Liver (tissue), 8 donors: ENCODE measurements at regions not wholly inside any gene's neighbourhood (a gene's known extent, or its start where the extent isn't known, plus 50 kb on each side); places are given as distances from the start of the nearest gene placed in this dataset.

ENCODE experiments used
- DNase-seq: peaks from one replicate; pipeline ENCODE4 v3.0.0-alpha.2; 2017; ENCODE audit warnings: low spot score
- H3K27ac ChIP-seq, 2 donors: one replicate each; pipeline ENCODE4 v1.7.0; 2013; ENCODE audit warnings: inconsistent platforms in 2 of 2, low read length in 2 of 2, control low read depth in 1 of 2, low read depth in 1 of 2, mild to moderate bottlenecking in 1 of 2
- H3K27me3 ChIP-seq, 4 donors: one replicate each; pipeline versions ENCODE4 v1.6.1 to v1.7.0; 2013; ENCODE audit warnings: low read length in 3 of 4, inconsistent platforms in 1 of 4, mild to moderate bottlenecking in 1 of 4, moderate library complexity in 1 of 4; ENCODE audit not compliant: control insufficient read depth in 4 of 4, insufficient read depth in 4 of 4
- H3K36me3 ChIP-seq, 4 donors: one replicate each; pipeline versions ENCODE4 v1.6.1 to v1.7.0; 2013; ENCODE audit warnings: low read length in 3 of 4, mild to moderate bottlenecking in 3 of 4, low read depth in 1 of 4, moderate library complexity in 1 of 4; ENCODE audit not compliant: control insufficient read depth in 4 of 4, insufficient read depth in 3 of 4
- H3K4me1 ChIP-seq, 4 donors: one replicate each; pipeline versions ENCODE4 v1.6.1 to v1.7.0; 2013; ENCODE audit warnings: low read length in 3 of 4, mild to moderate bottlenecking in 3 of 4, moderate library complexity in 1 of 4; ENCODE audit not compliant: control insufficient read depth in 4 of 4, insufficient read depth in 4 of 4
- H3K4me3 ChIP-seq, 3 donors: one replicate each; pipeline versions ENCODE4 v1.6.1 to v1.7.0; 2013; ENCODE audit warnings: low read length in 3 of 3, control low read depth in 1 of 3, low read depth in 1 of 3, mild to moderate bottlenecking in 1 of 3
- H3K9ac ChIP-seq, 2 donors: one replicate each; pipeline ENCODE4 v1.7.0; 2013; ENCODE audit warnings: low read length in 2 of 2, mild to moderate bottlenecking in 2 of 2, moderate library complexity in 2 of 2, control low read depth in 1 of 2, low read depth in 1 of 2
- H3K9me3 ChIP-seq, 4 donors: one replicate each; pipeline versions ENCODE4 v1.6.1 to v1.7.0; 2013; ENCODE audit warnings: low read length in 3 of 4; ENCODE audit not compliant: control insufficient read depth in 4 of 4
- ATF3 ChIP-seq: IDR thresholded peaks from 2 replicates; pipeline ENCODE4 v1.6.1; 2016; ENCODE audit warnings: antibody characterized with exemption
- CTCF ChIP-seq: fragments of 150-350 bp; IDR thresholded peaks from 2 replicates; pipeline ENCODE4 v1.5.1; 2017; ENCODE audit warnings: improper control_type of control experiment, low read depth, low read length; ENCODE audit not compliant: missing input control
- EGR1 ChIP-seq, 2 donors: IDR thresholded peaks; 2 replicates each; pipeline ENCODE4 v1.6.1; 2016 to 2018; ENCODE audit warnings: antibody characterized with exemption in 2 of 2, low read depth in 2 of 2
- FOXA1 ChIP-seq: IDR thresholded peaks from 2 replicates; pipeline ENCODE4 v1.6.1; 2016; ENCODE audit warnings: antibody characterized with exemption
- FOXA2 ChIP-seq: IDR thresholded peaks from 2 replicates; pipeline ENCODE4 v1.6.1; 2016; ENCODE audit warnings: antibody characterized with exemption
- HNF4A ChIP-seq, 2 donors: conservative IDR thresholded peaks; 2 replicates each; pipeline ENCODE4 v1.6.1; 2016; ENCODE audit warnings: antibody characterized with exemption in 2 of 2, mild to moderate bottlenecking in 2 of 2
- JUND ChIP-seq, 2 donors: IDR thresholded peaks; 2 replicates each; pipeline ENCODE4 v1.6.1; 2016; ENCODE audit warnings: antibody characterized with exemption in 2 of 2
- NR2F2 ChIP-seq: IDR thresholded peaks from 2 replicates; pipeline ENCODE4 v1.6.1; 2016; ENCODE audit warnings: antibody characterized with exemption
- RAD21 ChIP-seq, 2 donors: IDR thresholded peaks; 2 replicates each; pipeline ENCODE4 v1.6.1; 2016; ENCODE audit warnings: antibody characterized with exemption in 2 of 2, mild to moderate bottlenecking in 2 of 2
- SP1 ChIP-seq: IDR thresholded peaks from 2 replicates; pipeline ENCODE4 v1.6.1; 2018; ENCODE audit warnings: antibody characterized with exemption, mild to moderate bottlenecking
- TAF1 ChIP-seq: conservative IDR thresholded peaks from 2 replicates; pipeline ENCODE4 v1.6.1; 2016; ENCODE audit warnings: antibody characterized with exemption, mild to moderate bottlenecking
- YY1 ChIP-seq: IDR thresholded peaks from 2 replicates; pipeline ENCODE4 v1.6.1; 2016; ENCODE audit warnings: antibody characterized with exemption, mild to moderate bottlenecking
- WGBS: extraction: QIAGEN DNeasy Blood & Tissue Kit; methylation state at CpG from one replicate; pipeline ENCODE4 v1.1.7; 2013; 5-methylcytosine and 5-hydroxymethylcytosine counted together
- TF ChIP-seq, protein P1 (sequence below): IDR thresholded peaks from 2 replicates; pipeline ENCODE4 v1.6.1; 2016; ENCODE audit warnings: antibody characterized with exemption, mild to moderate bottlenecking
- TF ChIP-seq, protein P2 (sequence below): IDR thresholded peaks from 2 replicates; pipeline ENCODE4 v1.6.1; 2016; ENCODE audit warnings: antibody characterized with exemption
- TF ChIP-seq, protein P3 (sequence below): IDR thresholded peaks from 2 replicates; pipeline ENCODE4 v1.6.1; 2016; ENCODE audit warnings: antibody characterized with exemption
- donor health status: healthy.
- donor health status: healthy.
- donor health status: healthy.
- donor health status: healthy.
- donor health status: healthy.

DNA sequence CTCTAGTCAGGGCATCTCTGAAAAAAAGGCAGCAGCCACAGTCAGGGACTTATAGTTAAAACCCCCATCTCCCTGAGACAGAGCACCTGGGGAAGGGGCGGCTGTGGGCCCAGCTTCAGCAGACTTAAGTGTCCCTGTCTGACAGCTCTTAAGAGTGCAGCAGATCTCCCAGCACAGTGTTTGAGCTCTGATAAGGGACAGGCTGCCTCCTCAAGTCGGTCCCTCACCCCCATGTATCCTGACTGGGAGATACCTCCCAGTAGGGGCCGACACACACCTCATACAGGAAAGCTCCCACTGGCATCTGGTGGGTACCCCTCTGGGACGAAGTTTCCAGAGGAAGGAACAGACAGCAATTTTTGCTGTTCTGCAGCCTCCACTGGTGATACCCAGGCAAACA, 129.0 kb downstream of the ANXA5 start:
- no peaks in the 10 kb centered on the region for H3K4me1 ChIP-seq
- no peak overlapping the region for H3K9ac ChIP-seq
- no peak overlapping the region for H3K4me3 ChIP-seq
- no peak overlapping the region for H3K27ac ChIP-seq
- WGBS = 65% methylated on average over 4 of the region's 4 CpGs
- no peaks in the 10 kb centered on the region for H3K36me3 ChIP-seq
- DNase-seq = no peak
- peaks cover 0 to 2% (median 0%) of the 10 kb centered on the region in 4 donors for H3K27me3 ChIP-seq
- TF ChIP-seq, protein P1, sequence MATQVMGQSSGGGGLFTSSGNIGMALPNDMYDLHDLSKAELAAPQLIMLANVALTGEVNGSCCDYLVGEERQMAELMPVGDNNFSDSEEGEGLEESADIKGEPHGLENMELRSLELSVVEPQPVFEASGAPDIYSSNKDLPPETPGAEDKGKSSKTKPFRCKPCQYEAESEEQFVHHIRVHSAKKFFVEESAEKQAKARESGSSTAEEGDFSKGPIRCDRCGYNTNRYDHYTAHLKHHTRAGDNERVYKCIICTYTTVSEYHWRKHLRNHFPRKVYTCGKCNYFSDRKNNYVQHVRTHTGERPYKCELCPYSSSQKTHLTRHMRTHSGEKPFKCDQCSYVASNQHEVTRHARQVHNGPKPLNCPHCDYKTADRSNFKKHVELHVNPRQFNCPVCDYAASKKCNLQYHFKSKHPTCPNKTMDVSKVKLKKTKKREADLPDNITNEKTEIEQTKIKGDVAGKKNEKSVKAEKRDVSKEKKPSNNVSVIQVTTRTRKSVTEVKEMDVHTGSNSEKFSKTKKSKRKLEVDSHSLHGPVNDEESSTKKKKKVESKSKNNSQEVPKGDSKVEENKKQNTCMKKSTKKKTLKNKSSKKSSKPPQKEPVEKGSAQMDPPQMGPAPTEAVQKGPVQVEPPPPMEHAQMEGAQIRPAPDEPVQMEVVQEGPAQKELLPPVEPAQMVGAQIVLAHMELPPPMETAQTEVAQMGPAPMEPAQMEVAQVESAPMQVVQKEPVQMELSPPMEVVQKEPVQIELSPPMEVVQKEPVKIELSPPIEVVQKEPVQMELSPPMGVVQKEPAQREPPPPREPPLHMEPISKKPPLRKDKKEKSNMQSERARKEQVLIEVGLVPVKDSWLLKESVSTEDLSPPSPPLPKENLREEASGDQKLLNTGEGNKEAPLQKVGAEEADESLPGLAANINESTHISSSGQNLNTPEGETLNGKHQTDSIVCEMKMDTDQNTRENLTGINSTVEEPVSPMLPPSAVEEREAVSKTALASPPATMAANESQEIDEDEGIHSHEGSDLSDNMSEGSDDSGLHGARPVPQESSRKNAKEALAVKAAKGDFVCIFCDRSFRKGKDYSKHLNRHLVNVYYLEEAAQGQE = no peak
- TF ChIP-seq, protein P2, sequence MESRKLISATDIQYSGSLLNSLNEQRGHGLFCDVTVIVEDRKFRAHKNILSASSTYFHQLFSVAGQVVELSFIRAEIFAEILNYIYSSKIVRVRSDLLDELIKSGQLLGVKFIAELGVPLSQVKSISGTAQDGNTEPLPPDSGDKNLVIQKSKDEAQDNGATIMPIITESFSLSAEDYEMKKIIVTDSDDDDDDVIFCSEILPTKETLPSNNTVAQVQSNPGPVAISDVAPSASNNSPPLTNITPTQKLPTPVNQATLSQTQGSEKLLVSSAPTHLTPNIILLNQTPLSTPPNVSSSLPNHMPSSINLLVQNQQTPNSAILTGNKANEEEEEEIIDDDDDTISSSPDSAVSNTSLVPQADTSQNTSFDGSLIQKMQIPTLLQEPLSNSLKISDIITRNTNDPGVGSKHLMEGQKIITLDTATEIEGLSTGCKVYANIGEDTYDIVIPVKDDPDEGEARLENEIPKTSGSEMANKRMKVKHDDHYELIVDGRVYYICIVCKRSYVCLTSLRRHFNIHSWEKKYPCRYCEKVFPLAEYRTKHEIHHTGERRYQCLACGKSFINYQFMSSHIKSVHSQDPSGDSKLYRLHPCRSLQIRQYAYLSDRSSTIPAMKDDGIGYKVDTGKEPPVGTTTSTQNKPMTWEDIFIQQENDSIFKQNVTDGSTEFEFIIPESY = no peak
- TF ChIP-seq CTCF (no peak), SP1 (no peak), ATF3 (no peak), YY1 (no peak), HNF4A (conservative IDR thresholded peaks at IDR 0.05) (no peak), TAF1 (no peak), EGR1 (IDR thresholded peaks at IDR 0.05; ENCODE audit: low read depth in 2 of 2) (no peak), FOXA2 (no peak)
- TF ChIP-seq, protein P3, sequence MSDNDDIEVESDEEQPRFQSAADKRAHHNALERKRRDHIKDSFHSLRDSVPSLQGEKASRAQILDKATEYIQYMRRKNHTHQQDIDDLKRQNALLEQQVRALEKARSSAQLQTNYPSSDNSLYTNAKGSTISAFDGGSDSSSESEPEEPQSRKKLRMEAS = no peak
- H3K9me3 ChIP-seq = no peaks in the 10 kb centered on the region

GRCh38 chr4:121564840-121565375, 131.9 kb downstream of the ANXA5 start:
- H3K9me3 ChIP-seq = no peaks in the 10 kb centered on the region
- no peak overlapping the region for H3K27ac ChIP-seq
- H3K4me1 ChIP-seq = no peaks in the 10 kb centered on the region
- H3K27me3 ChIP-seq = peaks cover 0 to 2% (median 0%) of the 10 kb centered on the region in 4 donors
- WGBS = 50% methylated on average over 5 of the region's 5 CpGs
- H3K4me3 ChIP-seq = no peak overlapping the region
- no peak overlapping the region for H3K9ac ChIP-seq
- no peak for DNase-seq
- no peaks in the 10 kb centered on the region for H3K36me3 ChIP-seq
- TF ChIP-seq FOXA2 (no peak), CTCF (no peak), TAF1 (no peak), JUND (IDR thresholded peaks at IDR 0.05) (no peak), RAD21 (IDR thresholded peaks at IDR 0.05) (no peak), FOXA1 (no peak), NR2F2 (no peak), HNF4A (conservative IDR thresholded peaks at IDR 0.05) (no peak), EGR1 (IDR thresholded peaks at IDR 0.05; ENCODE audit: low read depth in 2 of 2) (no peak)
- TF ChIP-seq, protein P3 = no peak
- TF ChIP-seq, protein P1 = no peak
